HCT116 (cell line): ENCODE measurements at regions not wholly inside any gene's neighbourhood (a gene's known extent, or its start where the extent isn't known, plus 50 kb on each side); places are given as distances from the start of the nearest gene placed in this dataset.

Experiments used
- ATAC-seq: fragments of 200-7000 bp; cut with Tn5 transposase; 2 replicates; pipeline ENCODE4 v1.9.1; 2020; ENCODE audit warnings: mild to moderate bottlenecking, moderate library complexity
- BruUV-seq: library from RNA; stranded (reverse); fragments of 400-500 nt; replicated peaks from 2 replicates; lab custom pipeline; 2021; lab: Mats Ljungman, UMichigan
- CTCF ChIA-PET: fragments of 300-600 bp; sonication (Branson Sonifier 250); formaldehyde crosslinking; loops from one replicate; lab custom pipeline; 2021; ENCODE audit warnings: antibody characterized with exemption; lab: Charles Lee
- POLR2A ChIA-PET: fragments of 300-600, 350-600 bp; sonication (Branson Sonifier 250); formaldehyde crosslinking; loops from one replicate; lab custom pipeline; 2021; ENCODE audit warnings: antibody characterized with exemption; lab: Charles Lee
- RAD21 ChIA-PET, 2 experiments: fragments of 300-600 bp; sonication (Branson Sonifier 250); formaldehyde crosslinking; loops; one replicate each; lab custom pipeline; 2023; ENCODE audit warnings: low total read pairs in 2 of 2; ENCODE audit not compliant: uncharacterized antibody in 2 of 2, unreplicated experiment in 2 of 2, low non-redundant PET in 1 of 2; lab: Charles Lee
- DNase-seq: peaks from one replicate; pipeline ENCODE4 v3.0.0-alpha.2; 2010; ENCODE audit warnings: low read depth, low spot score
- H2AFZ ChIP-seq: fragments of 200-600 bp; shearing (Covaris generic), sonication (generic); 2 replicates; pipeline ENCODE4 v1.6.1; 2017; ENCODE audit warnings: low read depth, mixed run types, mixed read lengths, antibody characterized with exemption, low read length; ENCODE audit not compliant: poor library complexity, severe bottlenecking
- H3K27ac ChIP-seq: 2 replicates; pipeline ENCODE4 v1.5.1; 2012; ENCODE audit warnings: low read depth, low read length
- H3K27me3 ChIP-seq: fragments of 200-600 bp; sonication (generic); 2 replicates; pipeline ENCODE4 v1.6.1; 2016; ENCODE audit warnings: mixed run types, low read length, mixed read lengths; ENCODE audit not compliant: insufficient read depth
- H3K36me3 ChIP-seq, 2 experiments: fragments of 200-500 bp in 1 of 2; fragments of 200-600 bp in 1 of 2; sonication (Bioruptor generic) in 1 of 2; sonication (generic) in 1 of 2; 2 replicates each; pipeline versions ENCODE4 v1.5.1 to v1.6.1; 2014 to 2016; ENCODE audit warnings: low read length in 2 of 2, inconsistent platforms in 1 of 2, mixed read lengths in 1 of 2, mixed run types in 1 of 2; ENCODE audit not compliant: insufficient read depth in 2 of 2, control insufficient read depth in 1 of 2
- H3K4me1 ChIP-seq, 2 experiments: fragments of 200-600 bp in 1 of 2; sonication (generic) in 1 of 2; 2 replicates each; pipeline versions ENCODE4 v1.5.1 to v1.6.1; 2012 to 2017; ENCODE audit warnings: low read length in 2 of 2, inconsistent platforms in 1 of 2, mild to moderate bottlenecking in 1 of 2, mixed read lengths in 1 of 2, mixed run types in 1 of 2, moderate library complexity in 1 of 2; ENCODE audit not compliant: insufficient read depth in 2 of 2, control insufficient read depth in 1 of 2
- H3K4me2 ChIP-seq: fragments of 200-600 bp; sonication (generic); 2 replicates; pipeline ENCODE4 v1.6.1; 2017; ENCODE audit warnings: mixed run types, low read length, mixed read lengths
- H3K4me3 ChIP-seq, 2 experiments: fragments of 200-600 bp in 1 of 2; sonication (generic) in 1 of 2; replicated peaks in 1 of 2; 2 replicates each; pipeline ENCODE4 v1.5.1; 2011 to 2016; ENCODE audit warnings: low read length in 2 of 2, control low read depth in 1 of 2, low read depth in 1 of 2, mild to moderate bottlenecking in 1 of 2, mixed read lengths in 1 of 2, mixed run types in 1 of 2
- H3K79me2 ChIP-seq: fragments of 200-600 bp; sonication (generic); 2 replicates; pipeline ENCODE4 v1.6.1; 2017; ENCODE audit warnings: mild to moderate bottlenecking, mixed run types, low read length, moderate library complexity, mixed read lengths; ENCODE audit not compliant: insufficient read depth
- H3K9ac ChIP-seq: fragments of 200-600 bp; sonication (generic); 2 replicates; pipeline ENCODE4 v1.6.1; 2016; ENCODE audit warnings: low read length, mixed read lengths
- H3K9me2 ChIP-seq: fragments of 200-600 bp; sonication (generic), shearing (Covaris generic); 2 replicates; pipeline ENCODE4 v1.6.1; 2017; ENCODE audit warnings: mixed run types, mild to moderate bottlenecking, moderate library complexity; ENCODE audit not compliant: insufficient read depth
- H3K9me3 ChIP-seq, 2 experiments: fragments of 200-500 bp in 1 of 2; fragments of 200-600 bp in 1 of 2; sonication (Bioruptor generic) in 1 of 2; sonication (generic) in 1 of 2; 2 replicates each; pipeline ENCODE4 v1.6.1; 2014 to 2017; ENCODE audit warnings: low read length in 2 of 2, mixed read lengths in 2 of 2, inconsistent platforms in 1 of 2, low read depth in 1 of 2, mild to moderate bottlenecking in 1 of 2, mixed run types in 1 of 2, moderate library complexity in 1 of 2; ENCODE audit not compliant: control insufficient read depth in 1 of 2, insufficient read depth in 1 of 2
- H4K20me1 ChIP-seq: fragments of 200-600 bp; sonication (generic), shearing (Covaris generic); 2 replicates; pipeline ENCODE4 v1.6.1; 2017; ENCODE audit warnings: mixed run types, mild to moderate bottlenecking, moderate library complexity; ENCODE audit not compliant: insufficient read depth
- EGR1 ChIP-seq: IDR thresholded peaks from 2 replicates; pipeline ENCODE4 v1.6.1; 2012; ENCODE audit warnings: low read depth
- FOSL1 ChIP-seq: IDR thresholded peaks from 2 replicates; pipeline ENCODE4 v1.6.1; 2012; ENCODE audit warnings: low read depth
- POLR2AphosphoS5 ChIP-seq: IDR thresholded peaks from 2 replicates; pipeline ENCODE4 v1.6.1; 2011; ENCODE audit warnings: mild to moderate bottlenecking, low read depth, low read length, moderate library complexity
- intact Hi-C: fragments of 100-400 bp; cut with micrococcal nuclease; formaldehyde crosslinking; loops from 2 replicates; pipeline ENCODE4 v1.10.0; 2022

DNA sequence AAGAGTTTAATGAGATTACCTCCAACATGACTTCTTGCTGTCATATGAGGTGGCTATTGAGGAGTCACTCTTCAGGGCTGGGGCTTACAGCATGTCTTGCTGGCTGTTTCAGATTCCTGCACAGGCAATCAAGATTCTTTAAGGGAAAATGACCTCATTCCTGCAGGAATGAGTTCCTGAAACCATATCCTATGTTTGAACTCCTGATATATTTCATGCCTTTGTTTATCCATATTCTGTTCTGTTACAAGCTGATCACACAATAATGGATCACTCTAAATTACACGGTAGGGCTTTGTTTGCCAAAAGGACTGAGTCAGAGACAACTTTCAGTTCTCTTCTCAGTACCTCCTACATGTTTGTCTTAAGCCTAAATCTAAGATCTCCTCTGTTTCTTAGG lies 879.8 kb upstream of the PIK3C3 start:
- TF ChIP-seq FOSL1 (no peak), POLR2AphosphoS5 (no peak), EGR1 (no peak)
- no peak overlapping the region for H3K4me2 ChIP-seq

DNA sequence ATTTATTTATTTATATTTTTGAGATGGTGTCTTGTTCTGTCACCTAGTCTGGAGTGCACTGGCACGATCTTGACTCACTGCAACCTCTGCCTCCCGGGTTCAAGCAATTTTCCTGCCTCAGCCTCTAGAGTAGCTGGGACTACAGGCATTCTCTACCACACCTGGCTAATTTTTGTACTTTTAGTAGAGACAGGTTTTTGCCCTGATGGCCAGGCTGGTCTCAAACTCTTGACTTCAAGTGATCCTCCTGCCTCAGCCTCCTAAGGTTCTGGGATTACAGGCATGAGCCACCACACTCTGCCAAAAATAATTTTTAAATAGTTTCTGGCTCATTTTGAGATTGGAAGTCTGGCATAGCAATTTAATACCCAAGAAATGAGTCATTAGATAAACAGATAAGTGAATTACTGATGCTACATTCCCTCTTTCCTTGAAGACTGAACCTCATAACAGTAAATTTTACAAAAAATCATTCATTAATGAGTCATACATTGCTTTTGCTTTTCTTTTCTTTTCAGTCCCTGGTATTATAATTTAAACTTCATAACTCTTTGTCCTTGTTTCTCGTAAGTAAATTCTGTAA lies 881.6 kb upstream of the PIK3C3 start:
- Histone ChIP-seq H3K4me1 (no peaks in the 10 kb centered on the region), H3K9me2 (no peaks in the 10 kb centered on the region), H4K20me1 (no peaks in the 10 kb centered on the region), H3K36me3 (no peaks in the 10 kb centered on the region), H3K79me2 (no peaks in the 10 kb centered on the region), H2AFZ (no peak overlapping the region), H3K27me3 (no peaks in the 10 kb centered on the region), H3K4me2 (no peak overlapping the region), H3K9ac (no peak overlapping the region), H3K4me3 (no peak overlapping the region), H3K27ac (no peak overlapping the region), H3K9me3 (peaks cover 22 to 32% of the 10 kb centered on the region in 2 experiments; a peak in 3 of 4 replicates)
- DNase-seq (no peak), ATAC-seq (no peak)
- BruUV-seq: no TSS peak
- ChIA-PET RAD21 (no interaction called here), CTCF (no interaction called here), POLR2A (no interaction called here)
- TF ChIP-seq FOSL1: no peak
- intact Hi-C loops: no loop called here

More for the DNA sequence above, 879.8 kb upstream of the PIK3C3 start:
- no peak for ATAC-seq
- Histone ChIP-seq H4K20me1 (no peaks in the 10 kb centered on the region), H3K4me3 (no peak overlapping the region), H3K9ac (no peak overlapping the region), H2AFZ (no peak overlapping the region), H3K79me2 (no peaks in the 10 kb centered on the region), H3K27ac (no peak overlapping the region), H3K9me2 (no peaks in the 10 kb centered on the region), H3K36me3 (no peaks in the 10 kb centered on the region), H3K4me1 (no peaks in the 10 kb centered on the region), H3K9me3 (peaks cover 25 to 30% of the 10 kb centered on the region in 2 experiments; a peak in 3 of 4 replicates), H3K27me3 (no peaks in the 10 kb centered on the region)
- ChIA-PET CTCF (no interaction called here), RAD21 (no interaction called here), POLR2A (no interaction called here)
- intact Hi-C loops: no loop called here
- BruUV-seq: no TSS peak
- DNase-seq: no peak
